NCI-H82 treated with DMSO at 0.1 percent for 48 hours (cell line): ENCODE measurements at regions not wholly inside any gene's neighbourhood (a gene's known extent, or its start where the extent isn't known, plus 50 kb on each side); places are given as distances from the start of the nearest gene placed in this dataset.
A peak's percentile ranks its signal among the peaks of the same experiment; 100 is the strongest.
"Not testable (repeated sequence)": the region's sequence is repeated elsewhere in the genome, so short reads cannot be mapped to it uniquely, and the experiment has no call there.

ENCODE experiments used
- DNase-seq: peaks from one replicate; lab custom pipeline; 2025; ENCODE audit not compliant: unreplicated experiment; lab: John Stamatoyannopoulos, UW

- no peak for DNase-seq
Measured at GRCh38 chr5:143543358-143544255, 140.1 kb upstream of the NR3C1 start.

- DNase-seq: no peak
Measured at GRCh38 chr5:143542798-143543144, 139.3 kb upstream of the NR3C1 start.

DNA sequence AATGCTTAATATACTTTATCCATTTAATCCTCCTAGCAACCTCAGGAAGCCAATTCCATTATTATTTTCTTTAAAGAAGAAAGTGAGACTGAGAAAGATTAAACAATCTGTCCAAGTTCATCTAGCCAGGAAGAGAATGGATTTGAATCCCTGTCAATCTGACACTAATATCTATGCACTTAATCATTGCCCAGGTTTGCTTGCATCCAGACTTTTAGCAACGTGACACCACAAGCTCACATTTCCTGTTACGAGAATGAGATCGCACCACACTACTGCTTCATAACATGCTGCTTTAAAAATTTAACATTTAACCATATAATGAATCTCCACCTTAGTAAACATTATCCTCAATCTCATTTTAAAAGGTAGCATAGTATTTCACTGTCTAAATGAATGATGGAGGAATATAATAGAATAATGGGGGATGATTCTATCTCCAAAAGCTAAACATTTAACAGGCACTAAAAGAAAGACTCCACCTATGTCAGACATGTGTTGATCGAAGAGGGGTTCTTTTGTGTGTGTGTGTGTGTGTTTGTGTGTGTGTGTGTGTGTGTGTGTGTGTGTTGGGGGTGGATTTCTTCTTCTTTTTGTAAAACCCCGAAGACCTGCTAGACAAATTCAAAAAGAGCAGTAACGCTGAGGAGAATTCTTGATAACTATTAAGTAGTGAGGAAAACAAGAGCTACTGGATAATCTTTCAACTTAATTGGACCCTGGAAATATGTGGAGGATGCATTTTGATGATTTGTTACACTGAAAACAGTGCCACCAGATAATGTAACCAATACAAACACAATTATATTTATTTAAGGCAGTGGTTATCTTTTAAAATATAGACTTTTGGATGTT is 138.7 kb upstream of the NR3C1 start:
- peak; percentile 3 for DNase-seq

DNA sequence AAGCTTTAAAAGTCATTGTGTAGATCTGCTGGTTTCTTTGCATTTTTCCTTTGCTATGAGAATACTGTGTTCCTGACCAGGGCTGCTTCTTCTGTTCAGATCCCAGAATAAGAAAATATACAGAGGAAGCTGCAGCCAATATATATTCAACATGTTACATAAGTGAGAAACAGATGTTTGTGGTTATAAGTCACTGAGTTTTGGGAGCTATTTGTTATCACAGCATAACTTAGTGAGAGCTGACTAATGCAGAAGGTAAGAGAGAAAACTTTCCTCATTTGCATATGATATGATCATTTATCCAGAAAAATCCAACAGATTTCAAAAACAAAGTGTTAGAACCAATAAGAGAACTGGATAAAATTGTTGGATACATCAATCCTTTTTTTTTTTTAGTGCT is 136.3 kb upstream of the NR3C1 start:
- no peak for DNase-seq

- DNase-seq: no peak
Measured at GRCh38 chr5:143537056-143537455, 133.6 kb upstream of the NR3C1 start.

DNA sequence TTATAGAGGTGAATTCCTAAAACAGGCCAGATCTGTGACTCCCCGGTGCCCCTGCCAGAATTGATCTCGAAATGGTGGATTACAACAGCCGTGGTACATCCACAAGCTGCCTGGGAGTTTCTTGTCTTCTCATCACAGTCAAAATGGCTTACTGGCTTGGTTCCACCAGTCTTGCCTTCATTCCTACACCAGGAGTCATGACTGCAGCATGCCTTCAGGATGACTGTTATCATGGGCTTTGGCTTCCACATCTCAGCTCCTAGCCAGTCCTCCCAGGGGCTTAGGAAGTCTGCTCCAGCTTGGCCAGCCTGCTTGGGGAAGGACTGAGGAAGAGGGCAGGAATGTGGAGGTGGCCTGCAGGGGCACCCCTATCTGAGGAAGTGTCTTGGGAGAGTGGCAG is 132.9 kb upstream of the NR3C1 start:
- DNase-seq: no peak

GRCh38 chr5:143534761-143535154 is 131.3 kb upstream of the NR3C1 start:
- DNase-seq: no peak

DNA sequence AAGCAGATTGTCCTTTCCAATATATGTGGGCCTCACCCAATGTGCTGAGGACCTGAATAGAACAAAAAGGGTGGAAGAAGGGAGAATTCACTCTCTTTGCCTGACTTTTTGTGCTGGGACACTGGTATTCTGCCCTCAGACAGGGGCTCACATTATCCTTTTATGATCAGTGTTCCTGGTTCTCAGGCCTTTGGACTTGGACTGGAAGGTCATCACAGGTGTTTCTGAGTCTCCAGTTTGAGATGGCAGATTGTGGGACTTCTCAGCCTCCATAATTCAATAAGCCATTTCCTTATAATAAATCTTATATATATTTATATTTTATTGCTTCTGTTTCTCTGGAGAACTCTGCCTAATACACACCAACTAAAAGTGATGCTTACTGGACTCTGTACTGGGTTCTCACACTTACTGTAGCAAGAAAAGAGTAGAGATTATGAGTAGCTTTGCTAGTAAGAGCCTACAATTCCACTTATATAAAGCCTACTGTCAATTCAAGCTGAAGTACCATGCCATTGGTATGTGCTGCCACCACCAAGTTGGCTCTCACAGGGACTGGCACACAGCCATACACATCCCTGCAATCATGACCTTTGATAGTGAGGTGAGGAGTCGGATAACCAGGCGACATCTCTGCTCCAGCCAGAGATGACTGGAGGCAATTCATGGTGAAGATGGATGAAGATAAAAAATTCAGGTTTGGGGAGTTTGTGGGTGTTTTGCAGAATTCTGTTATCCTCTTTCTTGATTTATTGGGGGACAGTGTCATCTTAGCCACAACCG is 130.7 kb upstream of the NR3C1 start:
- DNase-seq: no peak

GRCh38 chr5:143533475-143533874 is 130.0 kb upstream of the NR3C1 start:
- no peak for DNase-seq

GRCh38 chr5:143527808-143528207 is 124.3 kb upstream of the NR3C1 start:
- no peak for DNase-seq

DNA sequence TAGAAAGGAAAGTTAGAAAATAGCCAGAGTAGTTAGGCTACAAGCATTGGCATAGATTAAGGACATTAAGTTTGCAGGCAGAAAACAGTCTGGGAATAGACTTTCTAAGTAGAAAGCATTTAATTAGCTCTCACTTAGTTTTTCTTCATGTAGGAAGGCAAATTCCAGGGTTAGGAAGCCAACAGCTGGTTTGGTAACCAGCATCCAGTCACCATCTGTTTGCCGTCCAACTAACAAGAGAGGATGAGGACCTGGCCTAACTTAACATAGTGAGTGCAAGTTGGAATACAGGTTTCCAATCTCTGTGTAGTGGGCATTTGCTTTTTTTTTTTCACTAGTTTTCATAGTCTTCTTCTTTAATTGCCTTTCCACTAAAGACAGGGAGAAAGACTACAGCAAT is 121.7 kb upstream of the NR3C1 start:
- DNase-seq: peak; percentile 18

DNA sequence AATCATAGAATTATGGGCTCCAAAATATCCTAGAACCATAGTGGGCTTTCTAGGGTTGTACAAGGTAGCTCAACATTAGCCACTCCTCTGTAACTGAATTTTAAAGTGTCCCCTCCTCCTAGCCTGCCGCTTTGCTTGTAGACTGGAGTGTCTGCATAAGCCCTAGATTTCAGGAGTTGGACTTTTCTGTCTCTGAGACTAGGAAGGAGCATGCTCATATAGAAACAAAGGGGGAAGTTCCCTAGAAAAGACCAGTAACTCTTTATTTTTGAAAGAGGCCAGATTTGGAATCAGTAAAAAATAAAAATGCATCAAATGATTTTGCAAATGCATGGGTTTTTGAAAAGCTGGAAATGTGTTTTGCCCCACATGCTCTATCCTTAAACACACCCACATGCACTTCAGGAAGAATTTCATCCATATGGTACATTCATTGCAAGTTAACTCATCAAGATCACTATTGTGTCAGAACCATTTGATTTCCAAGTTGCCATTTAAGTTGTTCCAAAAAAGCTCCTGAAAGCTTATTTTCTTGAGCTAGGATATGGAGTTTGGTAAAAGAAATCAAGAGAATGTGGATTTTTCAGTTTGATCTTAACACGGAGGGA is 121.0 kb upstream of the NR3C1 start:
- no peak for DNase-seq

GRCh38 chr5:143521846-143522400 is 118.4 kb upstream of the NR3C1 start:
- no peak for DNase-seq

GRCh38 chr5:143521141-143521540 is 117.7 kb upstream of the NR3C1 start:
- no peak for DNase-seq

- DNase-seq: not testable (repeated sequence)
Measured at GRCh38 chr5:143519215-143519614, 115.7 kb upstream of the NR3C1 start.

DNA sequence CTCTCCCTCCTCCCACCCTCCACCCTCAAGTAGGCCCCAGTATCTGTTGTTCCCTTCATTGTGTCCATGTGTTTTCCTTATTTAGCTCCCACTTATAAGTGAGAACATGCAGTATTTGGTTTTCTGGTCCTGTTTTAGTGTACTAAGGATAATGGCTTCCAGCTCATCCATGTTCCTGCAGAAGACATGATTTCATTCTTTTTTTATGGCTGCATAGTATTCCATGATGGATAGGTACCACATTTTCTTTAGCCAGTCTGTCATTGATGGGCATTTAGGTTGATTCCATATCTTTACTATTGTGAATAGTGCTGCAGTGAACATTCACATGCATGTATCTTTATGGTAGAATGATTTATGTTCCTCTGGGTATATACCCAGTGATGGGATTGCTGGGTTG is 114.3 kb upstream of the NR3C1 start:
- DNase-seq: not testable (repeated sequence)

DNA sequence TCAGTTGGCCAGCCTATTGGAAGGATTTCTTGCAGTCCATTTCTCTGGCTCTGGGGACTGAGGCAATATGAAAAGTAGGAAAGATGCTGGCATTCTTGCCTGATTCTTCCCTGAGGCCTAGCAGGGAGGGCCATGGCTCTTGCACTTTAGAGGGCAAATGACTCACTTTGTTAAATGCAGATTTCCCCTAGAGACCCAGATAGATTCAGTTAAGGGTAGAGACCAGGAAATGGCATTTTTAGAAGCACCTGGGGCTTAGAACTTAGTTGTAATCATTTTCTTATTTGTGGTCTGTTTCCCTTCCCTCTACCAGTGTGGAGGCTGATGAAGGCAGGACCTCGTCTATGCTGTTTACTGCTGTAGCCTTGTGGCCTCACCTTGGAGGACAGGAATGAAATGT is 112.8 kb upstream of the NR3C1 start:
- no peak for DNase-seq

DNA sequence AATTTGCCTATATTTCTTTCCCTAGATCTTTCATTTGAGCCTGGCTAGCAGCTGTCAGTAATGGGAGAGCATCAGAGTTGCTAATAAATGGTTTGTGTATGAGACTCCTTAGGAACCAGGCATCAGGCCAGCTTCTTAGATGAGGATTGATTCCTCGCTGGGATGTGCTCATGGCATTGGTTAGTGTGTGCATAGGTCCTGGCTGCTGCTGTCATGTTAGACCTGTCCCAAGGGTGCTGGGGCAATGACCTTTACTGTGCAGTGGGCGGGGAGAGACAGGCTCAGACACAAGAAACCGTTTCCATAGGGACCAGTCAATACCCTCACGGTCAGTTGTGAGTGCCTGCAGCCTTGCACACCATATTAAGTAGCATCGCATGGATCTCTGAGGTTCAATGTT is 112.3 kb upstream of the NR3C1 start:
- no peak for DNase-seq

DNA sequence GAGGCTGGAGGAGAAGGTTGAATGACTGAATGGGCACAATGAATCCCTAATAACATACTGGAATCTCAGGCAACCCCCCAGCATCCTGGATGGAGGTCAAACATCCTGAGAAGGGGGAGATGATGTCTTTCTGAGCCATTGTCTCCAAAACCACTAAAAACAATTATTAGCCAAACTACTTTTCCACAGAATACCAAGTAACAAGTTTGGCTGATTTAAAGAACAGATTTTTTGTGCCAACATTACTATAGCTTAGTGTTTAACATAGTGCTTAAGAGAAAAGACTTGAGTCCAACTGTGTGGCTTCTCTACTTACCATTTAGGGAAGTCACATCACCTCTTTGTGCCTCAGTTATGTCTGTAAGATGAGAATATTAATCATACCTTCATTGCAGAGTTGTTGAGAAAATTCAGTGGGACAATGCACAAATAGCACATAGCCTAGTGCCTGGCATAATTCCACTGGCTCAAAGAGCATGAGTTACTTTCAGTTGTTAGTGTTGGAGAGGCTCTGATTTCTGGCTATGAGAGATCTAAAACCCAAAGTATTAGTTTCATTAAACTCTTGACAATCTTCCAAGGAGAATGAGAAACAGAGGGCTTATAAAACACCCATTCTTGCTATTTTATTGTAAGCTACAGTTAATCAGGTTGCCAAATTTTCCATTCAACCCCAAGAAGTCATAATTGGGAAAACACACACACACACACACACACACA is 111.3 kb upstream of the NR3C1 start:
- DNase-seq: no peak

DNA sequence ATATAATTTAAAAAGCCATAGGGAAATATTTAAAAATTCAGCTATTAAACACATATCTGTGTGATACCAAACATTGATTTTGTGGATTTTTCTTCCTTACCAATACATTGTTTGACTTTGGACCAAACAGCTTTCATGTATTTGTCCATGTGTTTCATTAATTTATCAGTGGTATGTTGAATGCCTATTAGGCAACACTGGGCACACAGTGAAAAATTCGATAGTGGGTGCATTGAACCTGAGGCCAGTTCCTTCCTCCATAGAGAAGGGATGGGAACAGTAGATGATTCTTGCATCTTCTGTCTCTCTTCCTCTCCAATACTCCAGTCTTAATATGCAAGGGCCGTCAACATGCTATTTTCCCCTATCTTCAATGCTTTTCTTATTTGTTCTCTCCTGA is 110.2 kb upstream of the NR3C1 start:
- DNase-seq: no peak
